ENCODE measurements at regions not wholly inside any gene's neighbourhood (a gene's known extent, or its start where the extent isn't known, plus 50 kb on each side); places are given as distances from the start of the nearest gene placed in this dataset.

- TF ChIP-seq EZH2 (IDR thresholded peaks at IDR 0.05; ENCODE audit: borderline replicate concordance, low read length) (no peak), CTCF (IDR thresholded peaks at IDR 0.05; ENCODE audit: low read length) (no peak)
Measured at GRCh38 chr7:37549076-37549931, 100.6 kb upstream of the ELMO1 start.
